ENCODE measurements at regions not wholly inside any gene's neighbourhood (a gene's known extent, or its start where the extent isn't known, plus 50 kb on each side); places are given as distances from the start of the nearest gene placed in this dataset.

- Histone ChIP-seq H3K4me3 (no peak overlapping the region), H2AFZ (no peak overlapping the region), H3K9me3 (ENCODE audit: low read depth) (no peaks in the 10 kb centered on the region), H3K9me2 (replicated peaks; ENCODE audit: insufficient read depth) (no peaks in the 10 kb centered on the region), H3K4me1 (ENCODE audit: insufficient read depth) (peaks cover 12% of the 10 kb centered on the region), H3K36me3 (replicated peaks; ENCODE audit: insufficient read depth, low read depth) (no peaks in the 10 kb centered on the region), H4K20me1 (ENCODE audit: insufficient read depth, poor library complexity, severe bottlenecking) (no peaks in the 10 kb centered on the region), H3K27me3 (no peaks in the 10 kb centered on the region), H3K4me2 (no peak overlapping the region), H3K79me2 (no peaks in the 10 kb centered on the region), H3K27ac (no peak overlapping the region)
- DNase-seq (ENCODE audit: low spot score), result no peak
- WGBS (ENCODE audit: low lambda C conversion rate, missing lambda C conversion rate), result 45% methylated on average over 4 of the region's 4 CpGs
- no peak for TF ChIP-seq EZH2 (IDR thresholded peaks at IDR 0.05; ENCODE audit: borderline replicate concordance)
- TF ChIP-seq EZH2phosphoT487 (IDR thresholded peaks at IDR 0.05; ENCODE audit: low read depth, severe bottlenecking, unreplicated experiment), result no peak
- TF ChIP-seq, protein P1, sequence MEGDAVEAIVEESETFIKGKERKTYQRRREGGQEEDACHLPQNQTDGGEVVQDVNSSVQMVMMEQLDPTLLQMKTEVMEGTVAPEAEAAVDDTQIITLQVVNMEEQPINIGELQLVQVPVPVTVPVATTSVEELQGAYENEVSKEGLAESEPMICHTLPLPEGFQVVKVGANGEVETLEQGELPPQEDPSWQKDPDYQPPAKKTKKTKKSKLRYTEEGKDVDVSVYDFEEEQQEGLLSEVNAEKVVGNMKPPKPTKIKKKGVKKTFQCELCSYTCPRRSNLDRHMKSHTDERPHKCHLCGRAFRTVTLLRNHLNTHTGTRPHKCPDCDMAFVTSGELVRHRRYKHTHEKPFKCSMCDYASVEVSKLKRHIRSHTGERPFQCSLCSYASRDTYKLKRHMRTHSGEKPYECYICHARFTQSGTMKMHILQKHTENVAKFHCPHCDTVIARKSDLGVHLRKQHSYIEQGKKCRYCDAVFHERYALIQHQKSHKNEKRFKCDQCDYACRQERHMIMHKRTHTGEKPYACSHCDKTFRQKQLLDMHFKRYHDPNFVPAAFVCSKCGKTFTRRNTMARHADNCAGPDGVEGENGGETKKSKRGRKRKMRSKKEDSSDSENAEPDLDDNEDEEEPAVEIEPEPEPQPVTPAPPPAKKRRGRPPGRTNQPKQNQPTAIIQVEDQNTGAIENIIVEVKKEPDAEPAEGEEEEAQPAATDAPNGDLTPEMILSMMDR (IDR thresholded peaks at IDR 0.05; ENCODE audit: poor library complexity), result no peak
Measured at GRCh38 chr7:156383526-156383925, 257.0 kb upstream of the RNF32 start.

DNA sequence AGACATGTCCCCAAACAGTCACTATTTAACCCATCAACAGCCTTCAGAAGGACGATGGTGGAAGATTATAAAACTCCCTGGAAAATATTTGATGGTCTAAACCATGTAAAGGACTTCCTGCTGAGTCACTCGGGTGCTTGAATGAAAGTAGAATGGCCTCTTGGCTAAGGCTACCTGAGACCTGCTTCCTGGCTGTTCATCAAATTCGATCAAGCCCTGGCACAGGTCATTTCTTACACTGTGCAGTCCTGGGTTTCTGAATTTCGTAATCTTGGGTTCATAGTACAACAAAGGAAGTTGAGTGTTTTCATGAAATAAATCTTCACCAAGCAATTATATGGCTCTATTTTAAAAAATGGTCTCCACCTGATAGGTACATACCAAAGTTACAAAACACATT lies 260.3 kb upstream of the RNF32 start:
- 72% methylated on average over 4 of the region's 4 CpGs for WGBS (ENCODE audit: low lambda C conversion rate, missing lambda C conversion rate)
- Histone ChIP-seq H3K9me3 (ENCODE audit: low read depth) (no peaks in the 10 kb centered on the region), H3K36me3 (replicated peaks; ENCODE audit: insufficient read depth, low read depth) (no peaks in the 10 kb centered on the region), H2AFZ (no peak overlapping the region), H3K79me2 (no peaks in the 10 kb centered on the region), H3K4me1 (ENCODE audit: insufficient read depth) (peaks cover 12% of the 10 kb centered on the region), H3K9me2 (replicated peaks; ENCODE audit: insufficient read depth) (no peaks in the 10 kb centered on the region), H3K27me3 (no peaks in the 10 kb centered on the region), H4K20me1 (ENCODE audit: insufficient read depth, poor library complexity, severe bottlenecking) (no peaks in the 10 kb centered on the region), H3K27ac (peak overlapping the region; percentile 62), H3K4me3 (no peak overlapping the region), H3K4me2 (peak overlapping the region; percentile 58)
- DNase-seq (ENCODE audit: low spot score), result no peak
- TF ChIP-seq EZH2 (IDR thresholded peaks at IDR 0.05; ENCODE audit: borderline replicate concordance), result no peak
- TF ChIP-seq, protein P1 (IDR thresholded peaks at IDR 0.05; ENCODE audit: poor library complexity), result no peak
- TF ChIP-seq EZH2phosphoT487 (IDR thresholded peaks at IDR 0.05; ENCODE audit: low read depth, severe bottlenecking, unreplicated experiment), result no peak

GRCh38 chr7:156379324-156380070 lies 261.1 kb upstream of the RNF32 start:
- Histone ChIP-seq H3K36me3 (replicated peaks; ENCODE audit: insufficient read depth, low read depth) (no peaks in the 10 kb centered on the region), H3K4me2 (peak overlapping the region; percentile 58), H3K4me1 (ENCODE audit: insufficient read depth) (peaks cover 12% of the 10 kb centered on the region), H3K4me3 (no peak overlapping the region), H4K20me1 (ENCODE audit: insufficient read depth, poor library complexity, severe bottlenecking) (no peaks in the 10 kb centered on the region), H2AFZ (no peak overlapping the region), H3K27me3 (no peaks in the 10 kb centered on the region), H3K9me3 (ENCODE audit: low read depth) (no peaks in the 10 kb centered on the region), H3K9me2 (replicated peaks; ENCODE audit: insufficient read depth) (no peaks in the 10 kb centered on the region), H3K27ac (peak overlapping the region; percentile 62), H3K79me2 (no peaks in the 10 kb centered on the region)
- no peak for TF ChIP-seq EZH2phosphoT487 (IDR thresholded peaks at IDR 0.05; ENCODE audit: low read depth, severe bottlenecking, unreplicated experiment)
- no peak for TF ChIP-seq EZH2 (IDR thresholded peaks at IDR 0.05; ENCODE audit: borderline replicate concordance)
- TF ChIP-seq, protein P1 (IDR thresholded peaks at IDR 0.05; ENCODE audit: poor library complexity), result no peak
- WGBS (ENCODE audit: low lambda C conversion rate, missing lambda C conversion rate), result 49% methylated on average over 14 of the region's 14 CpGs
- DNase-seq (ENCODE audit: low spot score), result peak; percentile 32

All from hepatocyte (in vitro differentiated cells).